GM12878 (cell line): ENCODE measurements at regions not wholly inside any gene's neighbourhood (a gene's known extent, or its start where the extent isn't known, plus 50 kb on each side); places are given as distances from the start of the nearest gene placed in this dataset.

Experiments
- ATAC-seq: fragments of 200-7000 bp; cut with Tn5 transposase; 3 replicates; pipeline ENCODE4 v1.9.1; 2020; ENCODE audit warnings: mild to moderate bottlenecking, moderate library complexity
- BruUV-seq: library from RNA; stranded (reverse); fragments of 400-500 nt; replicated peaks from 2 replicates; lab custom pipeline; 2021; lab: Mats Ljungman, UMichigan
- CTCF ChIA-PET: fragments of 300-600 bp; sonication (Branson Sonifier 250); formaldehyde crosslinking; extraction: SDS; loops from one replicate; lab custom pipeline; 2021; ENCODE audit warnings: inconsistent platforms; lab: Yijun Ruan, JAX
- POLR2A ChIA-PET: fragments of 350-600 bp; formaldehyde crosslinking; extraction: SDS; loops from one replicate; lab custom pipeline; 2021; ENCODE audit warnings: inconsistent platforms; lab: Charles Lee
- RAD21 ChIA-PET: fragments of 300-600 bp; sonication (Branson Sonifier 250); formaldehyde crosslinking; loops from one replicate; lab custom pipeline; 2023; ENCODE audit warnings: antibody characterized with exemption; ENCODE audit not compliant: unreplicated experiment; lab: Charles Lee
- SMC1A ChIA-PET: fragments of 300-600 bp; sonication (Branson Sonifier 250); formaldehyde crosslinking; loops from one replicate; lab custom pipeline; 2023; ENCODE audit not compliant: unreplicated experiment, uncharacterized antibody; lab: Charles Lee
- DNase-seq: peaks from one replicate; pipeline ENCODE4 v3.0.0-alpha.2; 2011; ENCODE audit warnings: low read depth, low spot score
- FAIRE-seq: peaks from 3 replicates; lab custom pipeline; 2011; peaks lifted over from hg19 to GRCh38; lab: Jason Lieb, UNC
- H2AFZ ChIP-seq: 2 replicates; pipeline ENCODE4 v1.6.0; 2011; ENCODE audit warnings: low read depth, low read length, control low read depth; ENCODE audit not compliant: control insufficient read depth
- H3K27ac ChIP-seq: 2 replicates; pipeline ENCODE4 v1.5.1; 2011; ENCODE audit warnings: control low read depth; ENCODE audit not compliant: control insufficient read depth, insufficient read depth
- H3K27me3 ChIP-seq, 2 experiments: replicated peaks in 1 of 2; 2 replicates each; pipeline versions ENCODE4 v1.6.0 to v1.6.1; 2011; ENCODE audit warnings: low read length in 1 of 2; ENCODE audit not compliant: control insufficient read depth in 2 of 2, insufficient read depth in 2 of 2
- H3K36me3 ChIP-seq, 2 experiments: 2 replicates each; pipeline ENCODE4 v1.5.1; 2011; ENCODE audit warnings: low read length in 1 of 2; ENCODE audit not compliant: control insufficient read depth in 2 of 2, insufficient read depth in 2 of 2
- H3K4me1 ChIP-seq: 2 replicates; pipeline ENCODE4 v1.6.1; 2011; ENCODE audit warnings: mild to moderate bottlenecking, low read length, moderate library complexity, mixed read lengths; ENCODE audit not compliant: control insufficient read depth, insufficient read depth
- H3K4me2 ChIP-seq: 2 replicates; pipeline ENCODE4 v1.6.0; 2011; ENCODE audit warnings: control low read depth; ENCODE audit not compliant: control insufficient read depth, insufficient read depth
- H3K4me3 ChIP-seq: fragments of 200-600 bp; sonication (generic); 2 replicates; pipeline ENCODE4 v1.5.1; 2016
- H3K79me2 ChIP-seq: 2 replicates; pipeline ENCODE4 v1.6.0; 2011; ENCODE audit warnings: low read length; ENCODE audit not compliant: control insufficient read depth, insufficient read depth
- H3K9ac ChIP-seq: 2 replicates; pipeline ENCODE4 v1.8.0; 2011; ENCODE audit warnings: low read length, control low read depth, mixed read lengths; ENCODE audit not compliant: control insufficient read depth, insufficient read depth
- H3K9me3 ChIP-seq: replicated peaks from 3 replicates; pipeline ENCODE4 v1.5.1; 2011; ENCODE audit warnings: mild to moderate bottlenecking, low read length; ENCODE audit not compliant: control insufficient read depth, insufficient read depth
- H4K20me1 ChIP-seq: 2 replicates; pipeline ENCODE4 v1.6.0; 2011; ENCODE audit not compliant: control insufficient read depth, insufficient read depth
- BACH1 ChIP-seq: fragments of 450-650 bp; IDR thresholded peaks from 2 replicates; pipeline ENCODE4 v1.6.1; 2017; ENCODE audit warnings: mild to moderate bottlenecking, borderline replicate concordance
- CBX5 ChIP-seq: sonication (generic); IDR thresholded peaks from 2 replicates; pipeline ENCODE4 v1.6.1; 2016; ENCODE audit warnings: low read depth, moderate library complexity, mild to moderate bottlenecking, inconsistent platforms
- CREB1 ChIP-seq: IDR thresholded peaks from 2 replicates; pipeline ENCODE4 v1.6.1; 2012; ENCODE audit warnings: low read depth, mild to moderate bottlenecking, inconsistent platforms
- E2F8 ChIP-seq: fragments of 450-650 bp; IDR thresholded peaks from 2 replicates; pipeline ENCODE4 v1.6.1; 2018; ENCODE audit warnings: mild to moderate bottlenecking, low read depth, moderate library complexity; ENCODE audit not compliant: partially characterized antibody
- ESRRA ChIP-seq: IDR thresholded peaks from 2 replicates; pipeline ENCODE4 v1.6.1; 2012; ENCODE audit warnings: mild to moderate bottlenecking, low read length, improper control_type of control experiment
- RAD51 ChIP-seq: fragments of 450-650 bp; IDR thresholded peaks from 2 replicates; pipeline ENCODE4 v1.6.1; 2016; ENCODE audit warnings: moderate library complexity, mild to moderate bottlenecking, inconsistent platforms
- WGBS: methylation state at CpG from one replicate; pipeline ENCODE4 v1.1.6; 2016; ENCODE audit warnings: low lambda C conversion rate; ENCODE audit not compliant: insufficient replicate concordance, insufficient coverage; ENCODE audit errors: missing lambda C conversion rate; 5-methylcytosine and 5-hydroxymethylcytosine counted together
- in situ Hi-C: fragments of 300-500 bp; cut with MboI; formaldehyde crosslinking; loops from 9 replicates; pipeline ENCODE4 v1.14.3; 2018; ENCODE audit warnings: mixed read lengths
- intact Hi-C: fragments of 100-400 bp; cut with micrococcal nuclease; formaldehyde crosslinking; loops from one replicate; pipeline ENCODE4 v1.14.2; 2022; ENCODE audit not compliant: unreplicated experiment

- no peak overlapping the region for H3K9ac ChIP-seq
- no peak for FAIRE-seq
- ATAC-seq: no peak
- no peaks in the 10 kb centered on the region for H3K79me2 ChIP-seq
- DNase-seq: no peak
- no peaks in the 10 kb centered on the region for H4K20me1 ChIP-seq
- H3K4me3 ChIP-seq: no peak overlapping the region
- in situ Hi-C loops (no loop called here), intact Hi-C loops (no loop called here)
- no peaks in the 10 kb centered on the region for H3K4me1 ChIP-seq
- H3K9me3 ChIP-seq: no peaks in the 10 kb centered on the region
- H3K36me3 ChIP-seq: no peaks in the 10 kb centered on the region
- TF ChIP-seq CBX5: no peak
- TF ChIP-seq CREB1: no peak
- TF ChIP-seq E2F8: no peak
- TF ChIP-seq RAD51: no peak
- no peak for TF ChIP-seq BACH1
- TF ChIP-seq ESRRA: no peak
- TF ChIP-seq, all 136 proteins: peak for 0
- ChIA-PET POLR2A (no interaction called here), RAD21 (no interaction called here), CTCF (no interaction called here), SMC1A (no interaction called here)
- Histone ChIP-seq H3K27ac (no peak overlapping the region), H3K27me3 (no peaks in the 10 kb centered on the region; a peak in 2 of 4 replicates), H3K4me2 (no peak overlapping the region), H2AFZ (no peak overlapping the region)
- 35% methylated on average over 3 of the region's 3 CpGs for WGBS
- BruUV-seq: no TSS peak
Measured at GRCh38 chr11:27557226-27557625, 50.7 kb upstream of the LIN7C start.
